Ovary (tissue), 3 donors: ENCODE measurements at regions not wholly inside any gene's neighbourhood (a gene's known extent, or its start where the extent isn't known, plus 50 kb on each side); places are given as distances from the start of the nearest gene placed in this dataset.

Experiments used
- EP300 ChIP-seq: sonication (generic); formaldehyde crosslinking; IDR thresholded peaks from one replicate; pipeline ENCODE4 v1.6.1; 2017; ENCODE audit warnings: antibody characterized with exemption
- TF ChIP-seq, protein P1 (sequence below), 3 donors: fragments of 450-650 bp in 2 of 3; fragments of 200-600 bp in 1 of 3; IDR thresholded peaks; one replicate each; pipeline versions ENCODE4 v1.5.1 to v1.8.0; 2016 to 2022; ENCODE audit warnings: antibody characterized with exemption in 3 of 3, mild to moderate bottlenecking in 1 of 3
- donor health status: DM: no; HTN: no; CAD: no.

DNA sequence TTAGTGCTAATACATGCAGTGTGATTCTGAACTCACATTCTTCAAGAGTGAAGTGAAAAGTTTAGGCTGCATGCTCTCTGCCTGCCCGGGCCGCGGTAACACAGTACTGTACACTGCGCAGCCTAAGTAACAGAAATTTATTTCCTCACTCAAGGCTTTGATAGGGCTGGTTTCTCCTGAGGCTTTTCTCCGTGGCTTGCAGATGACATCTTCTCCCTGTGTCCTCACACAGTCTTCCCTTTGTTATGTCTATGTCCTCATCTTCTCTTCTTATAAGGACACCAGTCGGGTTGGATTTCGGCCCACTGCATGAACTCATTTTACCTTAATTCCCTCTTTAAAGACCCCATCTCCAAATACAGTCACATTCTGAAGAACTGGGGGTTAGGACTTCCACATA is 51.1 kb upstream of the TMEM170B start:
- TF ChIP-seq, protein P1, sequence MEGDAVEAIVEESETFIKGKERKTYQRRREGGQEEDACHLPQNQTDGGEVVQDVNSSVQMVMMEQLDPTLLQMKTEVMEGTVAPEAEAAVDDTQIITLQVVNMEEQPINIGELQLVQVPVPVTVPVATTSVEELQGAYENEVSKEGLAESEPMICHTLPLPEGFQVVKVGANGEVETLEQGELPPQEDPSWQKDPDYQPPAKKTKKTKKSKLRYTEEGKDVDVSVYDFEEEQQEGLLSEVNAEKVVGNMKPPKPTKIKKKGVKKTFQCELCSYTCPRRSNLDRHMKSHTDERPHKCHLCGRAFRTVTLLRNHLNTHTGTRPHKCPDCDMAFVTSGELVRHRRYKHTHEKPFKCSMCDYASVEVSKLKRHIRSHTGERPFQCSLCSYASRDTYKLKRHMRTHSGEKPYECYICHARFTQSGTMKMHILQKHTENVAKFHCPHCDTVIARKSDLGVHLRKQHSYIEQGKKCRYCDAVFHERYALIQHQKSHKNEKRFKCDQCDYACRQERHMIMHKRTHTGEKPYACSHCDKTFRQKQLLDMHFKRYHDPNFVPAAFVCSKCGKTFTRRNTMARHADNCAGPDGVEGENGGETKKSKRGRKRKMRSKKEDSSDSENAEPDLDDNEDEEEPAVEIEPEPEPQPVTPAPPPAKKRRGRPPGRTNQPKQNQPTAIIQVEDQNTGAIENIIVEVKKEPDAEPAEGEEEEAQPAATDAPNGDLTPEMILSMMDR (IDR thresholded peaks at IDR 0.05): no peak
- no peak for TF ChIP-seq EP300
